Endometrial microvascular endothelial cells (primary cell): ENCODE measurements at regions not wholly inside any gene's neighbourhood (a gene's known extent, or its start where the extent isn't known, plus 50 kb on each side); places are given as distances from the start of the nearest gene placed in this dataset.

ENCODE experiments used
- in situ Hi-C: cut with HindIII; loops from 2 replicates; pipeline ENCODE4 v1.10.0; 2017; ENCODE audit warnings: low sequenced_read_pairs, low pct_unique_long_range_greater_than_20kb; ENCODE audit errors: inconsistent ontology term

DNA sequence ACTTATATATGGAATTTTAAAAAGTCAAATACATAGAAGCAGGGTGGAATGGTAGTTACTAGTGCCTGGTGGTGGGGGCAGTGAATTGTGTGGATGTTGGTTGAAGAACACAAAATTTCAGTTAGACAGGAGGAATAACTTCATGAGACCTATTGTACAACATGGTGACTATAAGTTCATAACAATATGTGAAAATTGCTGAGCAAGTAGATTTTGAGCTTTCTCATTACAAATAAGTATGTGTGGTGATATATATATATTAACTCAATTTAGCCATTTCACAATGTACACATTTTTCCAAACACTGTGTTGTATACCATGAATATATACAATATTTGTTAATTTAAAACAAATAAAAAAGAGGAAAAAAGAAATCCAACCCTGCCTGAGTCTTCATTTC, 641.1 kb downstream of the DIAPH3 start:
- in situ Hi-C loops: no loop called here

DNA sequence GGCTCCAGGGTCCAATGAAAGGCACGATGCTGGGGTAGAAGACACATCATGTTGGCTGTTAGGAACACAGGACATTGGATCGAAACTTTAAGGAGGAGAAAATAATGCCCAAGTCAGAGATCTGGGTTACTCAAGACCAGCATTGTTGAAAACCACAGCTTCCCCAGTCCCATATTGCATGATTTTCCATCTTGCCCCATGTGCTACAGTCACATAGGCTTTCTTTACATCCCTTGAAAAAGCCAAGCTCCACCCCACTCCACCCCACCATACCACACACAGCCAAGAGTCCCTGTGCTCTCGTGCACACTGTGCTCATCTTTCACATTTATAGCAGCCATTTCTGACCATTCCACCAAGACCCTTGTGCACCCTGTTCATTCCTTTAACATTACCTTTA, 636.2 kb downstream of the DIAPH3 start:
- in situ Hi-C loops: no loop called here

DNA sequence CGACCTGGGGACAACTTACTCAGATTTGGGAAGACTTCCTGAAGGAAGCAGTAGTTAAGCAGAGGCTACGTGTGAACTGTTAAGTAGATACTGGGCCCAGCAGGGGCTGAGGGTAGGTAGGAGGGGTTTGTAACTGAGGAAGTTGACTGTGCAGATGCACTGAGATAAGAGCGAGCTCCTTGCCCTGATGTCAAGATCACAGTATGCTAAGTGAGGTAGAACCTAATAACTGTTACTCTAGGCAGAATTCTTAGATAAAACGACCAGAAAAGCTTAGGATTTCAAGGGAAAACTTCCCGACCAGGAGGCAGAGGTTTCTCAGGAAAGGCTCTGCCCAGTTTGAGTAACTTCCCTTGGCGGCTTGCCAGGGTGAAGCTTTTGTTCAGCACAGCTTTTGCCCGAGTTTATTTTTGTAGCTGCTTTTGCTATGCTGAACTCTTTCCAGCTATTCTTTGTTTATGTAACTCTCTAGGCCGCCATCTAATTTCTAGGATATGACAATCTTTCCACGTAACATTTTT, 632.1 kb downstream of the DIAPH3 start:
- in situ Hi-C loops: no loop called here

DNA sequence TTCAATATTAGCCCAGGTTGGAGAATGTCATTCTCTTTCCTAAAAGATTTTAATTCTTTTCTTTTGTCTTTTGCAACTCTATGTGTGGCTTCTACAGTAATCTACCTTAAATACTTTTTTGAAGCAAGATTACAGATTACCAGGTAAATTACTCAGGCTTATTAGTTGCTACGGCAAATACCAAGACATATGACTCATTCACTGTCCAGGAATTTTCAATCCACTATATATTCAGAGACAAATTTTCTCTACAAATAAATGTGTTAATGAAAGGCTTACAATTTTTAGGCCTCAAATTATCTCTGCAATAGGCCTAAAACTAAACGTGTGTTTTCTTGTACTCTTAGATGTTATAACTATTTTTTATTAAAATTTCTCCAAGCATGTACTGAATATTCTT, 631.3 kb downstream of the DIAPH3 start:
- in situ Hi-C loops: no loop called here

DNA sequence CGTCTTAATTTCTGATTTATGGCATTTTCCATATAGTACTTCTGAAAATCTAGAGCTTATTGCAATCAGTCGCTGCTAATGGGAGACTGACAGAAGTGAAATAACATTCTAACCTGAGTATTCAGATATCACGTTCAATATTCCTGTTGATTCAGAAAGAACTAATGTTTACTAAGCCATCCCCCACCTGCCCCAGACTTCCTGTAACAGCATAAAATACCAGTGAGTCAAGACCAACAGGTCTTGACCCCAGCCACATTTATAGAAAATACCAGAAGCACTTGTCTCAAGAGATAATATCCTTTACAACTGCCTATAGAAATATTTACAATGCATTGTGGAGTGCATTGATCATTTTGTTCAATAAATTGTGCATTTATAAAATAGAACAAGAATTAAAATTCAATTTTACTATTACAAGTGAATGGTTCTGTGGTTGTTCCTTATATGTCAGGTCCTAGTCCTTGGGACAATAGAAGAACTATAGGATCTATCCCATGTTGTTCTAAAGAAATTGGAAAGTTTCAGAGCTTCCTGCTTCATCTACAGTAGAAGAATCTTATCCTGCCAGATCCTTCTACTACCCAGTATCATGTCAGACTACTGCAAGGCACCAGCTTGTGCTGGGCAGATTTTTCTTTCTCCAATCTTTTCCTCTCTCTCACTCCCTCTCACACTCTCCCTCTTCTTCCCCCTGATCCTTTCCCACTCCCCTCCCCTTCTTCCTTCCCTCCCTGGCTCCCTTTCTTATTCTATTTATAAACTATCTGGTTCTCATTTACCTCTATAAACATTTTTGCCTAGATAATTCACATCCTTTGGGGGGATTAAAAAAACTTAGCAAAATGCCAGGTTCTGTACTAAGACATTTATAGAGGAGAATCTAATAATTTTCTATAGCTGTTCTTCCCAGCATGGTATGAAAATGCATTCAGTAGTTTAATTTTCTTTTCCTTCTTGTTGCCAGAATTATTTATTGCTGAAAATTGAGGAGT, 629.9 kb downstream of the DIAPH3 start:
- in situ Hi-C loops: no loop called here

DNA sequence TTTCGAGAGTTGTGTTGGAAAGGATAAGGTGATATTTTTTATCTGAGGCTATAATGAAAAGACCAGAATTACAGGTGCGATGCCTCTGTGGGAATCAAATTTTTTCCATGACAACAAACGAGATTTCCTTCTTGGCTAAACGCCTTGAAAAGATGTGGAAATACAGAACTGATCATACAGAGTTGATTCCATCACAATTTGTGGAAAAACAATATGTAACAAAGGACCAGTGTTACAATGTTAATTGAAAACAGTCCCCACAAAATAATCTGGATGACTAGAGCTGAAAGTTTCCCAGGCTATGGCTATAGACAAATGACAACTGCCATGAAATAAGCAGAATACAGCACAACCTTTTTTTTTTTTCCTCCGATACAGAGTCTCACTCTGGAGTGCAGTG, 628.9 kb downstream of the DIAPH3 start:
- in situ Hi-C loops: no loop called here

DNA sequence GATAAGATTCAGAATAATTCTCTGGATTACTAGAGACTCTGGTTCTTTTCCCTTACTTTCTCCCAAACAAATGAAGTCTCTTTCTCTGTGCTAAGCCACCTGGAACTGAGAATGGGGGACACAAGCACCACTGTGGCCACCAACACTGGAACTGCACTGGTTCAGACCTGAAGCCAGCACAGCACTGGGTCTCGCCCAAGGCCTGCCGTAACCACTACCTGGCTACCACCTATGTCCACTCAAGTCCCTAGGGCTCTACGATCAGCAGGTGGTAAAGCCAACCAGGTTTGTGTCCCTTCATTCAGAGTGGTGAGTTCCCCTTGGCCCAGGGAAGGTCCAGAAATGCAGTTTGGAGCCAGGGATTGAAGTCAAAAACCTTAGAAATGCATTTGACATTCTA, 626.2 kb downstream of the DIAPH3 start:
- in situ Hi-C loops: no loop called here

DNA sequence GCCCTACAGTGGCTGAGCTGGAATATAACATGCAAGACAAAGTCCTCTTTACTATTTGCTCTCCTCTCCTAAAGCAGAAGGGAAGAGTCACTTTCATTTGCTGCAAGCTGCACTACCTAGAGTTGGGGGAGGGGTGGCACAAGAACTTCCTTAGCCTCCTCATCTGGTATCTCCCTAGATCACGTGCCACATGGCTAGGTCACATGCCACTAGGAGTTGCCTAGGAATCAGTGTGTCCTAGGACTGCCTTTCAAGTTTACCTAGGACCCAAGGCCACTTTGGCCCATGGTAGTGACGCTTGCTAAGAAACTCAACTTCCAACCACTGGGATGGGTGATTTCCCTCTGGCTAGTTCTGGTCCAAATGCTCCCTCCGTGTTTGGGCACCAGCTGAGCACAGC, 625.2 kb downstream of the DIAPH3 start:
- in situ Hi-C loops: no loop called here

DNA sequence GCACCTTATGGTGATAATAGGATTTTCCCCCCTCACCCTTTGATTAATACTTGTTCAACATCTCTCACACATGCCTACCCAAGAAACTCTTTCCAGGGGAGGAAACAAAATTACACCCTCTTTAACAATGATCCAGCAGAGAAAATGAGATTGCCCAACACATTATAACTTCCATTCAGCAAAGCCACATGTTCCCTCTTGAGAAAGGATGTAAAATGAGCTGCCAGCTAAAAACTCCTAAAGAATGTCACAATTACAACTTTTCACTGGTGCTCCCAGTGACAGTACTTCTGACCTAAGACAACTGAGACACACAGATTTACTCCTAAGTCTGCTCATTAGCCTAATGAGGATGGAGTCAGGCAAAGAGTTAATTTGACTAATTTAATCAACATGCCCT, 621.4 kb downstream of the DIAPH3 start:
- in situ Hi-C loops: no loop called here

DNA sequence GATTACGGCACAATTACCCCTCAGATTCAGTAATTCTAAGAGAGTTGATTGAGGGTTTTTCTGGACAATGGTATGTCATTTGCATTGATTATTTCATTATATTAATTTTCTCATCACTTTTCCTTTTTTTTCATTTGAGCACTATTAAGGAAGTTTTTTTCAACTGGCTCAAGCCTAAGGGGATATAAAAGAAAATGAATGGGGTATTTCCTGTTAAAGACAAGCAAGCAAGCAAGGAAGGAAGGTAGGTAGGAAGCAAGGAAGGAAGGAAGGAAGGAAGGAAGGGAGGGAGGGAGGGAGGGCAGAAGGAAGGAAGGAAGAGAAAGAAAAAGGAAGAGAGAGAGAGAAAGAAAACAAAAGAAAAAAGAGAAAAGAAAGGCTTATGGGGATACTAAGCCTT, 620.3 kb downstream of the DIAPH3 start:
- in situ Hi-C loops: no loop called here

DNA sequence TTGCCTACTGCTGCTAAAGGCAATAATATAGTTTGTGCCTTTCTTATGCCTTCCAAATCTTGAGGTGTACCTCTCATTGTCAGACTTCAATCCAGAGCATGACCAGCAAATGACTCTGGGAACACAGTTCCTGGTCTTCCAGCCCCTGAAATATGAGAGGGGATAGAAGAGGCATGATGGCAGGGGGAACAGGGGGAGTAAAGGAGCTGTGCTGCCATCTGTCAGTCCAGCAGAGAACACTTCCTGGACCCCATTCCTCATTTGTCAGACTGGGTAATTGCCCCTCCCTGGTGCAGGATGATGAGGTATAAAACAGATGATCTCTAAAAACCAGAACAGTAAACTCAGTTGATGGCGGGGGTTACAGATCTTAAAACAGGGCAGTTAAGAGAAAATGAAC, 618.7 kb downstream of the DIAPH3 start:
- in situ Hi-C loops: no loop called here

DNA sequence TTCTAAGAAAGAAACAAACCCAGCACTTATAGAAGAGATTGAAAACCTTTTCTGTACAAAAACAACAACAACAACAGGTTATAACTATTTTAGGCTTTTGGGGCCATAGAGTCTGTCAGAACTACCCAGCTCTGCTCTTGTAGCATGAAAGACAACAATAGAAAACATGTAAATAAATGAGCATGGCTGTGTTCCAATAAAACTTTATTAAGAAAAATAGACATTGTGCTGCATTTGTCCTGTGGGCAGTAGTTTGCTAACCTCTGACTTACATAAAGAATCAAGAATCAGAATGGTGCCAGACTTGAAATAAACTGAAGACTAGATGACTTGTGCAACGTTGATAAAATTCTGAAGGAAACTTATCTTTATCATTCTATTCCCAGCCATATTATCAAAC, 617.5 kb downstream of the DIAPH3 start:
- in situ Hi-C loops: no loop called here

DNA sequence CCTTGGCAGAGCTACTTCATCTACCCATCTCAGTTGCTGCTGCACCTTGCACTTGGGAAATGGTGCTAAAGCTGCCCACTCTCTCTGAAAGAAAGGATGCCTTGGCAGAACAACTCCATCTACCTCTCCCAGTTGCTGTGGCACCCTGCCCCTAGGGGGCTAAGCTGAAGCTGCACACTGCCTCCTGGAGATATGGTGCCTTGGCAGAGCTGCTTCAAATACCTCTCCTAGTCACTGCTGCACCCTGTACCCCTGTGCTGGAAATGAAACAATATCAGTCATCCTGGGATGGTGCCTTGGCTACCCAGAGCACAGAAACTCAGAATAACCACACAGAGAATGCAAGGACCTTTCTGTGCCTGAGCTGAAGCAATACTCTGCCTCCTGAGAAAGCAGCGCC, 615.8 kb downstream of the DIAPH3 start:
- in situ Hi-C loops: no loop called here

DNA sequence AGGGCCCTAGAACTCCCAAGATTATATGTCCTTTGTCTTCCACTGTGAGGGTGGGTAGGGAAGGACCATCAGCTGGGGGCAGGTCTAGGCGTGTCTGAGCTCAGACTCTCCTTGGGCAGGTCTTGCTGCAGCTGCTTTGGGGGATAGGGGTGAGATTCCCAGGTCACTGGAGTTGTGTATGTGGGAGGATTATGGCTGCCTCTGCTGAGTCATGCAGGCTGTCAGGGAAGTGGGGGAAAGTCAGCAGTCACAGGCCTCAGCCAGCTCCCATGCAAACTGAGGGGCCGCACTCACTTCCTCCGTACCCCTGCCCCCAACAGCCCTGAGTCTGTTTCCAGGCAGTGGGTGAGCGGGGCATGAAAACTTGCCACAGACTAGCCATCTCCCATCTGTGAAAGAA, 600.8 kb downstream of the DIAPH3 start:
- in situ Hi-C loops: no loop called here

DNA sequence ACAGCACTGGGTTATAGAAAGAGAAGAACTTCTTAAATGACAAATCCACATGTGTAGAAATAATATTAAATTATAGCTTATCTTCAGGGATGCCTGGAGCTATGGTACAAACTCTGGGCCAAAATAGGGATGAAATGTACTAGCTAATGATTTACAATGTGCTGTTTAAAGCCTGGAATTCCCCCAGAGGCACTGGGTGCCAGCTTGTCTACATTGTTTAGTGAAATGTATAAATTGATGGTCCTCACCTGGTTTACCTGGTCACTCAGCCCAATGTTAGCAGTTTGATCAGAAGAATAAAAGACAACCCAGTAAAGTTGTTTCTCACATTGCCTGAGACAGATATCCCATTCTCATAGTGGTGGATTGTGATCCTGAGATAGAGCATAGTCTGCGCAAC, 597.2 kb downstream of the DIAPH3 start:
- in situ Hi-C loops: no loop called here

DNA sequence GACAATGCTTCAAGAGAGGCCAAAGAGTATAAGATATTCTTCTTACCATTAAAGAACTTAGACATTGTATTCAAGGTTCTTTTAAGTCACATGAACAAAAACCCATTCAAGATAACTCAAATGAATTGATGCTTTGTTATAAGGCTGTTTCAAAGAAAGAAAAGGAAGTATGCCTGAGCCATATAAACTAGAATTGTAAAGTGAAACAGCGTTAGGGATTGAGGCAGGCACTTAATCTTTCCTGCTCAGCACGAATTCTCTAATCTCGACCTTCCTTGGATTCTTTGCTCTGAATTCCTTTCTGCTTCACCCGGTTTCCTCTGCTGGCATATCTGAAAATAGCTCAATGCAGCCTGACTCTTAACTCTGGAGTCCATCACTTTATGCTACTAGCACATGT, 595.4 kb downstream of the DIAPH3 start:
- in situ Hi-C loops: no loop called here

DNA sequence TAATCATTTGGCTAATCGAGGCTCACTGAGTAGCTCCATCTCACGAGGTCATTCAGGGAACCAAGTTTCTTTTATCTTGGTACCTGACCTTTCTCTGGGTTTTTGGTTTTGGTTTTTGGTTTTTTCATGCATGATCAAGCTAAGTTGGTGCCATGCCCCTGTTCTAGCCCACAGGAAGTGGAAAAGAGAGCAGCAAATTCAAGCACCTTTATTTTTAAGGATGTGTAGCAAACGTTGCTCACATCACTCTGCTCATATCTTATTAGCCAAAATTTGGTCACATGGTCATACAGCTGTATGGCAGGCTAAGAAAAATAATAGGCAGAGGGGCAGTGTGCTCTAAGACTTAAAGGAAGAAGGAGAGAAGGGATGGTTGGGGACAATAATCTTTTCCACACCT, 593.5 kb downstream of the DIAPH3 start:
- in situ Hi-C loops: no loop called here

DNA sequence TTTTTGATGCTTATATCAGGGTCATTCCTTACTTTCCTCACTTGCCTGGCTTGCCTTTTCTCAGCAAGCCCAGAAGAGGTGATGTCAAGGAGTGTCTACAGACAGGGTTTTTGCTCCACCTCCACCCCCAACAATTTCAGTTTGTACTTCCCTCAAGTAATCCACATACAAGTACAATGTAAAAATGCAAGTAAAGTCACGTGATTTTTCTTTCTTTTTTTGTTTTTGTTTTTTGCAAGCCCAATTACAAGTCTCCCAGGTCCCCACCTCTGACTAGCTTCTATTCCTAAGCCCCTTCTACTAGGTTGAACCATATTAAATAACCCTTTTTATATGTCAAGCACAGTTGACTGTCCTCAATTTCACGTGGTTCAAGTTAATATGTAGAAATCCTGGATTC, 579.6 kb downstream of the DIAPH3 start:
- in situ Hi-C loops: no loop called here

DNA sequence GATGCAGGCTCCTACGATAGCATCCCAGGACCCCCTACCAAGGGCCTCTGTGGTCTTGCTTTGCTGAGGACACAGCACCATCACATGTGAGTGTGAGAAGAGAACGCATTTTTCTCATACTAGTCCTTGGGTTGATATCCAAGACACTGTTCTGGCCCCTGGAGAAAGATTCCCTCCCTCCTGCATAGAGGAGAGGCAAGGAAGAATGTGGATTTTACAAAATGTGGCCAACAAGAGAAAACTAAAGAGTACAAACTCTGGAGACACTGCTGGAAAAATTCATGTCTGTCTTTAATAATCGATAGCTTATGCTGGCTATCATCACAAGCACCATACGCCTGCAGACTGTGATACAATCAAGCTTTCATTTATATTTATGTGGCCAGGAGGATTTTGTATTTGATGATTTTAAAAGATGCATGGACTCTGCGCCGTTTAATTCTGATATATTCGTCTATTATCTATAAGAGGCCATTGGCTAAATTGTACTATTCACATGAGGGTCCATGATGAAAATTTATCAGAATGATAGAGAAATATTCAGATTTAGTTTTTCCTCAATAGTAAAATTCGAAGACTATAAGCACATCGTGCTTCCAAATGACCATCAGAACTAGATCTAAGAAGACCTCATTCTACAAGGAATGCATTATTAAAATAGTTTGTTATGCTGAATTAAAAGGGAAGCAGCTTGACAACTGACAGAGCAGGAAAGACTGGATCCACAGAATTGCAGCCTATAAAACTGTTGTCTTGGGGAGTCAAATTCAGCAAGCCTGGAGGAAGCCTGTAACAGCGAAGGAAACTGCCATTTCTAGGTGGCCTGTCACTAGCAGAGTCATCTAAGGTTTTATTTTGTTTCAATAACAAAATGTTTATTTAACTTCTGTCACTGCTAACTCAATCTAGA, 578.7 kb downstream of the DIAPH3 start:
- in situ Hi-C loops: no loop called here

DNA sequence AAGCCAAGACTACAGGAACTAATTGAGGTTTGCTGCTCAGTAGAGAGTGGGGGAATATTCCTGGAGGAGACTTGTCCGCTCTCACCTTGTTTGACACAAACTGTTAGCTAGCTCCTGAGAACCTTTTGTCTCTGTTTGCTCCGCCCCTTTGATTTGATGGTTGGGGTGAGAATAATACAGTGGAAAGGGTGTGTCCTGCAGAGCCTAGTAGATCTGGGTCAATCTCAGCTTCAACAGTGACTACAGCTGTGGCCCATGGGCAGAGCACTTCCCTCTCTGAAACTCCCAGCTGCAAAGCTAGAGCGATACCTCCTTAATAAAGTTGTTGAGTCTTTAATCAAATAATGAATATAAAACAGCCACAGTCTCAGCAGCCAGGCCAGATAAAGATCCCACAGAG, 576.7 kb downstream of the DIAPH3 start:
- in situ Hi-C loops: no loop called here
